ENCODE measurements at regions not wholly inside any gene's neighbourhood (a gene's known extent, or its start where the extent isn't known, plus 50 kb on each side); places are given as distances from the start of the nearest gene placed in this dataset.
A peak's percentile ranks its signal among the peaks of the same experiment; 100 is the strongest.
"Not testable (repeated sequence)": the region's sequence is repeated elsewhere in the genome, so short reads cannot be mapped to it uniquely, and the experiment has no call there.

GRCh38 chr13:90943946-90944345 is 403.5 kb upstream of the MIR17HG start:
- in situ Hi-C loops (cut with HindIII; ENCODE audit: low pct_ligation_motif_present, low pct_unique_long_range_greater_than_20kb, low sequenced_read_pairs), result no loop called here
- no peak for DNase-seq

- in situ Hi-C loops (cut with HindIII; ENCODE audit: low pct_ligation_motif_present, low pct_unique_long_range_greater_than_20kb, low sequenced_read_pairs), result not testable (repeated sequence)
These were observed 402.3 kb upstream of the MIR17HG start for GRCh38 chr13:90945146-90945545.

GRCh38 chr13:90946125-90946524 is 401.4 kb upstream of the MIR17HG start:
- in situ Hi-C loops (cut with HindIII; ENCODE audit: low pct_ligation_motif_present, low pct_unique_long_range_greater_than_20kb, low sequenced_read_pairs); DNase-seq: not testable (repeated sequence)

More at GRCh38 chr13:90945146-90945545, 402.3 kb upstream of the MIR17HG start:
- DNase-seq, result not testable (repeated sequence)

GRCh38 chr13:90947976-90948375 is 399.5 kb upstream of the MIR17HG start:
- in situ Hi-C loops (cut with HindIII; ENCODE audit: low pct_ligation_motif_present, low pct_unique_long_range_greater_than_20kb, low sequenced_read_pairs), result no loop called here

GRCh38 chr13:90950160-90950559 is 397.3 kb upstream of the MIR17HG start:
- peak; percentile 66 for DNase-seq
- in situ Hi-C loops (cut with HindIII; ENCODE audit: low pct_ligation_motif_present, low pct_unique_long_range_greater_than_20kb, low sequenced_read_pairs), result no loop called here

More at GRCh38 chr13:90947976-90948375, 399.5 kb upstream of the MIR17HG start:
- DNase-seq, result peak; percentile 65

GRCh38 chr13:90951663-90952062 is 395.8 kb upstream of the MIR17HG start:
- DNase-seq, result no peak
- in situ Hi-C loops (cut with HindIII; ENCODE audit: low pct_ligation_motif_present, low pct_unique_long_range_greater_than_20kb, low sequenced_read_pairs), result no loop called here

GRCh38 chr13:90952326-90952725 is 395.2 kb upstream of the MIR17HG start:
- no peak for DNase-seq
- in situ Hi-C loops (cut with HindIII; ENCODE audit: low pct_ligation_motif_present, low pct_unique_long_range_greater_than_20kb, low sequenced_read_pairs), result no loop called here

- DNase-seq, result no peak
- in situ Hi-C loops (cut with HindIII; ENCODE audit: low pct_ligation_motif_present, low pct_unique_long_range_greater_than_20kb, low sequenced_read_pairs), result no loop called here
These were observed 392.8 kb upstream of the MIR17HG start for GRCh38 chr13:90954605-90955195.

GRCh38 chr13:90956031-90956430 is 391.5 kb upstream of the MIR17HG start:
- in situ Hi-C loops (cut with HindIII; ENCODE audit: low pct_ligation_motif_present, low pct_unique_long_range_greater_than_20kb, low sequenced_read_pairs), result no loop called here
- no peak for DNase-seq

GRCh38 chr13:90958866-90959265 is 388.6 kb upstream of the MIR17HG start:
- in situ Hi-C loops (cut with HindIII; ENCODE audit: low pct_ligation_motif_present, low pct_unique_long_range_greater_than_20kb, low sequenced_read_pairs), result no loop called here

GRCh38 chr13:90968166-90968904 is 379.2 kb upstream of the MIR17HG start:
- in situ Hi-C loops (cut with HindIII; ENCODE audit: low pct_ligation_motif_present, low pct_unique_long_range_greater_than_20kb, low sequenced_read_pairs), result no loop called here
- DNase-seq, result peak; percentile 57

More at GRCh38 chr13:90958866-90959265, 388.6 kb upstream of the MIR17HG start:
- no peak for DNase-seq

GRCh38 chr13:90974249-90974975 is 373.1 kb upstream of the MIR17HG start:
- no peak for DNase-seq
- in situ Hi-C loops (cut with HindIII; ENCODE audit: low pct_ligation_motif_present, low pct_unique_long_range_greater_than_20kb, low sequenced_read_pairs), result no loop called here

GRCh38 chr13:90979059-90979458 is 368.4 kb upstream of the MIR17HG start:
- in situ Hi-C loops (cut with HindIII; ENCODE audit: low pct_ligation_motif_present, low pct_unique_long_range_greater_than_20kb, low sequenced_read_pairs), result no loop called here
- no peak for DNase-seq

GRCh38 chr13:90984756-90985155 is 362.7 kb upstream of the MIR17HG start:
- in situ Hi-C loops (cut with HindIII; ENCODE audit: low pct_ligation_motif_present, low pct_unique_long_range_greater_than_20kb, low sequenced_read_pairs), result no loop called here
- DNase-seq, result no peak

GRCh38 chr13:90995001-90995400 is 352.5 kb upstream of the MIR17HG start:
- in situ Hi-C loops (cut with HindIII; ENCODE audit: low pct_ligation_motif_present, low pct_unique_long_range_greater_than_20kb, low sequenced_read_pairs), result no loop called here
- DNase-seq, result no peak

- no peak for DNase-seq
- in situ Hi-C loops (cut with HindIII; ENCODE audit: low pct_ligation_motif_present, low pct_unique_long_range_greater_than_20kb, low sequenced_read_pairs), result no loop called here
These were observed 351.9 kb upstream of the MIR17HG start for GRCh38 chr13:90995614-90996013.

- DNase-seq, result no peak
- in situ Hi-C loops (cut with HindIII; ENCODE audit: low pct_ligation_motif_present, low pct_unique_long_range_greater_than_20kb, low sequenced_read_pairs), result no loop called here
These were observed 349.5 kb upstream of the MIR17HG start for GRCh38 chr13:90997951-90998350.

GRCh38 chr13:90999401-90999800 is 348.1 kb upstream of the MIR17HG start:
- in situ Hi-C loops (cut with HindIII; ENCODE audit: low pct_ligation_motif_present, low pct_unique_long_range_greater_than_20kb, low sequenced_read_pairs), result no loop called here
- no peak for DNase-seq

- DNase-seq, result no peak
- in situ Hi-C loops (cut with HindIII; ENCODE audit: low pct_ligation_motif_present, low pct_unique_long_range_greater_than_20kb, low sequenced_read_pairs), result no loop called here
These were observed 346.1 kb upstream of the MIR17HG start for GRCh38 chr13:91001371-91001770.
